Activated naive CD4-positive, alpha-beta T cell treated with anti-CD3 and anti-CD28 coated beads, Interleukin-2, amount 50 U/mL, for 16 hours (primary cell): ENCODE measurements at regions not wholly inside any gene's neighbourhood (a gene's known extent, or its start where the extent isn't known, plus 50 kb on each side); places are given as distances from the start of the nearest gene placed in this dataset.
"Not testable (repeated sequence)": the region's sequence is repeated elsewhere in the genome, so short reads cannot be mapped to it uniquely, and the experiment has no call there.

Source experiments
- DNase-seq: peaks from one replicate; pipeline ENCODE4 v3.0.0-alpha.2; 2020

DNA sequence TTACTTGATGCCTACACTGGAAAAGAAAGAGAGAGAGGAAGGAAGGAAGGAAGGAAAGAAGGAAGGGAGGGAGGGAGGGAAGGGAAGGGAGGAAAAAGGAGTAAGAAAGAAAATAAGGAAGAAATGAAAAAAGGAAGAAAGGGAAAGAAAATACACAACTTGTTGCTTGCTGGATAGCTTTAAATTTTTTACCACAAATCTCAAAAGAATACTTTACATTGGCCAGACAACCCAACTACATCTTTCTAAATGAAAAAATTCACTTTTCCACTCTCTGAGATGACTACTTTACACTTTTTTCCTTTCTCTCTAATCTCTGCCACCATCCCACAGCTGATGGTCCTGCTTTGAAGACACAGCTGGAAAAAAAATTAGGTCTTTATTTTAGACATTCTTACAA is 228.9 kb upstream of the FAM78B start:
- DNase-seq = no peak

DNA sequence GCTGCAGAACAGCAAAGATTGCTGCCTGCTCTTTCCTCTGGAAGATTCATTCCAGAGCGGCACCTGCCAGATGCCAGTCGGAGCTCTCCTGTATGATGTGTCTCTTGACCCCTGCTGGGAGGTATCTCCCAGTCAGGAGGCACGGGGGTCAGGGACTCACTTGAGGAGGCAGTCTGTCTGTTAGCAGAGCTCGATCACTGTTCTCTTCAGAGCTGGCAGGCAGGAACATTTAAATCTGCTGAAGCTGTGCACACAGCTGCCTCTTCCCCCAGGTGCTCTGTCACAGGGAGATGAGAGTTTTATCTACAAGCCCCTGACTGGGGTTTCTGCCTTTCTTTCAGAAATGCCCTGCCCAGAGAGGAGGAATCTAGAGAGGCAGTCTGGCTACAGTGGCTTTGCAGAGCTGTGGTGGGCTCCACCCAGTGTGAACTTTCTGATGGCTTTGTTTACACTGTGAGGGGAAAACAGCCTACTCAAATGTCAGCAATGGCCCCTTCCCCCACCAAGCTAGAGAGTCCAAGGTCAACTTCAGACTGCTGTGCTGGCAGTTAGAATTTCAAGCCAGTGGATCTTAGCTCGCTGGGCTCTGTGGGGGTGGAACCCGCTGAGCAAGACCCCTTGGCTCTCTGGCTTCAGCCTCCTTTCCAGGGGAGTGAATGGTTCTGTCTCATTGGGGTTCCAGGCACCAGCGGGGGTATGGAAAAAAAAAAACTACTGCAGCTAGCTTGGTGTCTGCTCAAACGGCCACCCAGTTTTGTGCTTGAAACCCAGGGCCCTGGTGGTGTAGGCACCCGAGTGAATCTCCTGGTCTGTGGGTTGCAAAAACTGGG is 242.7 kb upstream of the FAM78B start:
- not testable (repeated sequence) for DNase-seq

DNA sequence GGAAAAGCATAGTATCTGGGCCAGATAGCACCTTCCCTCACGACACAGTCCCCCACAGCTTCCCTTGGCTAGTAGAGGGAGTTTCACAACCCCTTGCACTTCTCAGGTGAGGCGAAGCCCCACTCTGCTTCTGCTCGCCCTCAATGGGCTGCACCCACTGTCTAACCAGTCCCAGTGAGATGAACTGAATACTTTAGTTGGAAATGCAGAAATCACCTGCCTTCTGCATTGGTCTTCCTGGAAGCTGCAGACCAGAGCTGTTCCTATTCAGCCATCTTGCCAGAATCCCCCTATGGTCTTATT is 243.2 kb upstream of the FAM78B start:
- DNase-seq = no peak

DNA sequence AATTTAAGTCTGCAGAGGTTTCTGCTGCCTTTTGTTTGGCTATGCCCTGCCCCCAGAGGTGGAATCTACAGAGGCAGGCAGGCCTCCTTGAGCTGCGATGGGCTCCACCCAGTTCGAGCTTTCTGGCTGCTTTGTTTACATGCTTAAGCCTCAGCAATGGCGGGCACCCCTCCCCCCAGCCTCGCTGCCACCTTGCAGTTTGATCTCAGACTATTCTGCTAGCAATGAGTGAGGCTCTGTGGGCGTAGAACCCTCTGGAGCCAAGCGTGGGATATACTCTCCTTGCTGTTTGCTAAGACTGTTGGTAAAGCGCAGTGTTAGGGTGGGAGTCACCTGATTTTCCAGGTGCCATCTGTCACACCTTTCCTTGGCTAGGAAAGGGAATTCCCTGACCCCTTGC is 250.0 kb upstream of the FAM78B start:
- DNase-seq = not testable (repeated sequence)

DNA sequence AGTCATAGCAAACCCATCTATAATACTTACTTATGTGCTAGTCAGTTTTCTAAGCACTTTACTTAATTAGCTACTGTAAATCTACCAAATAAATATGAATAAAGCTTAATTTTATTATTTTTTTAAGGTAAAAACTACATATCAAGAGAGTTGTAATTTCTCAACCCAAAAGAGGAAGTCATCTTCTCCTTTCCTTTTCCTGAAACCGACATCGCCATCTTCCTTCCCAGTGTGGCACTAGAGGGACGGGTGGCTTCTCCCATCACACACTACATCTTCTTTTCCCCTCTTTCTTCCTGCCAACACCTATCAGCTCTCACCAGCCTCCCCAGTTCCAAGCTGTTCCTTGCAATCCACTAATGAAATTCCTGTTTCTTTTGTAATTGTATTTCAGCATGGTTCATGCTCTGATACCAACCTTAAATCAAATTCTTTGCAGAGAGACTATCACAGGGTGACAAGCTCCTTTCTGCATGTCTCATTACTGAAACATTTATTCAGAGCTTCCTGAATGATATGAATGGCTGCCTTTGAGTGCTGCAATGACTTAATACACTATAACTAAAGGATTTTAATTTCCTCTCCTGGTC is 251.6 kb upstream of the FAM78B start:
- DNase-seq = no peak

DNA sequence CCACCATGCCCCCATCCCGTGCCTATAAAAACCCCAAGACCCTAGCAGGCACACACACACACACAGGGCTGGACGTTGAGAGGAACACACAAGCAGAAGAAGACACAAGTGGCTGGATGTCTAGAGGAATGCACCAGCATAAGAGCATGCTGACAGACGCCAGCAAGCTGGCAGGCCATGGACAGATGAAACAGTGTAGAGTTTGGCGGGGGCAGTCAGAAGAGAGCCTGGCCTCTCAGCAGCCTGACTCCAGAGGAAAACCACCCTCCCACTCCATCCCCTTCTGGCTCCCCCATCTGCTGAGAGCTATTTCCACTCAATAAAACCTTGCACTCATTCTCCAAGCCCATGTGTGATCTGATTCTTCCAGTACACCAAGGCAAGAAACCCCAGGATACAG is 255.8 kb upstream of the FAM78B start:
- DNase-seq = not testable (repeated sequence)

DNA sequence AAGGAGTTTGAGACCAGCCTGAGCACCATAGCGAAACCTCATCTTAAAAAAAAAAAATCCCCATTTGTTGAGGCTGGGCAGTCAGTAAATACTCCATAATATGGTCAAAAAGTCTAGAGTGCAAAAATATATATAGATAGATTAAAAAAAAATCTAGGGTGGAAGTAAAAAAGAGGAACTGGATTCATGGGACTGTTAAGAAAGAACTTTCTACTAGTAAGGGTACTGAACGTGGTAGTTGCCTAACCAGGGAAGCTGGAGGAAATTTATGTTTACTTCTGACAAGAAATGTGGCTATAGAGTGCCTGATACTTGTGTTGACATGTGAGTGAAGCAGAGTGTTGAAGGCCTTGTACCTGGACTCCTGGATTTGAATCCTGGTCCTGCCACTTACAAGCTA is 265.9 kb upstream of the FAM78B start:
- DNase-seq = no peak

DNA sequence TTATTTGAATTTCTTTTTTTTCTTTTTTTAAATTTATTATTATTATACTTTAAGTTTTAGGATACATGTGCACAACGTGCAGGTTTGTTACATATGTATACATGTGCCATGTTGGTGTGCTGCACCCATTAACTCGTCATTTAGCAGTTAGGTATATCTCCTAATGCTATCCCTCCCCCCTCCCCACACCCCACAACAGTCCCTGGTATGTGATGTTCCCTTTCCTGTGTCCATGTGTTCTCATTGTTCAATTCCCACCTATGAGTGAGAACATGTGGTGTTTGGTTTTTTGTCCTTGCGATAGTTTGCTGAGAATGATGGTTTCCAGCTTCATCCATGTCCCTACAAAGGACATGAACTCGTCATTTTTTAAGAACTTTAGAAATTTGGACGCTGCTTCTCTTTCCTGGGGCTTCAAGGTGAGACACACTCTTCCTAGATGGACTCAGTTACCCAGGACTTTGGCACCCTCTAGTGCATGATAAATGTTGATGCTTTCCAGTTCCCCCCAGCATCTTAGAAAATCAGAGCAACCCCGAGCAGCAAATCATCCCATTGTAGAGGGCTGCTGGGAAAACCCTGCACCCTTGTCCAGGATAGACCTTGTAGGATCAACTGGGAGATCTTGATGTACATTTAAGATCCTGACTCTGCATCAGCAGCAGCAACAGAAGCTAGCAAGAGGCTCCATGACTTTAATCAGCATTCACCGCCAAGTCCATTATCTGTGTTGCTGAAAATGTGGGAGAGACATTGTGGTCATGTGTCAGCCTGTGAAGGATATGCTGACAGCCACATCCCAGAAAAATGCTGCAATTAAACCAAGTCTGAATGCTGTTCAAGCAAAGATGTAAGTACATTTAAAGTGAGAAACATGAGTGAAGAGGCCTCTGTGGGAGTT is 266.9 kb upstream of the FAM78B start:
- not testable (repeated sequence) for DNase-seq

DNA sequence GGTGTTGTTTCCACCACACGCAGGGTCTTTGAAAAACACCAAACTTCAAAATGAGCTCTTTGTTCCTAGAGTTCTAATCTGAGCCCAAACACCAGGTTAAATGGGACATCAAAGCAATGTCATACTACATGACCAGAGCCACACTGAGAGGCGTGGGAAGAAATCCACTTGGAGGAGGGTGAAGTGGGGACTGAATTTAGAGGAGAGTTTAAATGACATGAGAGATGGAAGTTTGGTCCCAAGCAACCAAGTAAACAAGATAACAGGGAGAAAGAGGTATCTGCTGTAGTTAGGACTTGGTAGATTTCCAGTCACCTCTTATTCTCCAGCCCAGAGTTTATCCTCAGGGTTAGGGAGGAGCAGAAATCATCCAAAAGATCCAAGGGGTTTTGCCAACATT is 290.9 kb upstream of the FAM78B start:
- no peak for DNase-seq

DNA sequence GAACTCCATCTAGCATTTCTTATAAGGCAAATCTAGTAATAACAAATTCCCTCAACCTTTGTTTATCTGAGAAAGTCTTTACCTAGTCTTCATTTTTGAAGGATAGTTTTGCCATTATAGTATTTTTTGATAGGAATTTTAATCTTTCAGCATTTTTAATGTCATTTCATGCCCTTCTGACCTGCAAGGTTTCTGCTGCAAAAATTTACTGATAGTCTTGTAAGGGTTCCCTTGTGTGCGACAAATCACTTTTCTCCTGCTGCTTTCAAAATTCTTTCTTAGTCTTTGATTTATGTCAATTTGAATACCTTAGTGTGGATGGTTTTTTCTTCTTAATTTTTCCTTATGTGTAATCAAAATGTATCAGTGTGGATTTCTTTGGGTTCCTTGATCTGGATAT is 297.5 kb upstream of the FAM78B start:
- no peak for DNase-seq

DNA sequence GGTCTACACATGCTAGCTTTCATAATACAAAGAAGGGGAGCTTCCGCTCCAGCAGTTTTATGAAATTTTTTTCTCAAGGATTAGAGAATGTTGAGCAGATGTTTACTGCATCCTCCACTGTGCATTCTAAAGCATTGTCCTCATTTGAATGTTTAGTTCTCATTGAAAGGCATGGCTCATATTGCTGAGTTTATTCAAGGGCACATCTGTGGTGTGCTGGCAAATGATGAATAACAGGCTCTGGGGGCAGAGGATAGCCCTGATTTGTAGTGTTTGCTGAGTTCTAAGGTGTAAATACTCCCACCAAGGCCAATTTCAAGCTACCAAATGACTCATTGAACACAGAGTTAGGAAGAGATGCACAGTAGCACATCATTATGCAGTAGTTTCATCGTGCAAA is 303.2 kb upstream of the FAM78B start:
- DNase-seq = no peak

DNA sequence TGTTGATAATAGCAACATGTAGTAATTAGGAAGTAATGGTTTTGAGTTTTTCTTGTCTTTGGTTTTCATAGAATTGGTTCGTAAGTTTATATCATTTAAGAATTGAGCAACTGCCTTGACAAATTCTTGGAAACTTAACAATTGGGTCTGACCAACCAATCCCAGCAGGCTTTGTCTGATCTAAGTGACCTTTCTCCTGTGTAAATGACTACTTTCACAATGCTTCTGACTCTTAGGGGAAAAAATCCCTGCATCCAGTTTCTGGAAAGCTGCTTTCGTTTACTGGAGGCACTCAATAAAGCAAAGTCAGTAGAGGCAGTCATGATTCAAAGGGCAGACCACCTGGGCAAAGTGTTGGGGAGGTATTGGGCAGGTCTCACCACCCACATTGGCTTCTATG is 303.6 kb upstream of the FAM78B start:
- DNase-seq = no peak

DNA sequence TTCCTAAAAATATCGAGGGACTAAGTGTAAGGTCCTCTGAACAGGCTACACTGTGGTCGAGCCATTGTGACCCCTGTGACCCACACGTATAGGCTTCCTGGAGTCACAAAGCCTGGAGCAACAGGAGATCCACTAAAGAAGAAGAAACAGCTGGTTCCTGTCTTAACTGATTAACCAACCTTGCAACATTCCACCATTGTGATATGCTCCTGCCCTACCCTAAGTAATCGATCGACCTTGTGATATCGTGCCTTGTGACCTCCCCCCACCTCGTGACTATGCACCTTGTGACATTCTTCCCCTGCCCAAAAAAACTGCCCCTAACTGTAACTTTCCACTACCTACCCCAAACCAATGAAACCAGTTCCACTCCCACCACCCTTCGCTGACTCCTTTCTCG is 304.6 kb upstream of the FAM78B start:
- DNase-seq = no peak

DNA sequence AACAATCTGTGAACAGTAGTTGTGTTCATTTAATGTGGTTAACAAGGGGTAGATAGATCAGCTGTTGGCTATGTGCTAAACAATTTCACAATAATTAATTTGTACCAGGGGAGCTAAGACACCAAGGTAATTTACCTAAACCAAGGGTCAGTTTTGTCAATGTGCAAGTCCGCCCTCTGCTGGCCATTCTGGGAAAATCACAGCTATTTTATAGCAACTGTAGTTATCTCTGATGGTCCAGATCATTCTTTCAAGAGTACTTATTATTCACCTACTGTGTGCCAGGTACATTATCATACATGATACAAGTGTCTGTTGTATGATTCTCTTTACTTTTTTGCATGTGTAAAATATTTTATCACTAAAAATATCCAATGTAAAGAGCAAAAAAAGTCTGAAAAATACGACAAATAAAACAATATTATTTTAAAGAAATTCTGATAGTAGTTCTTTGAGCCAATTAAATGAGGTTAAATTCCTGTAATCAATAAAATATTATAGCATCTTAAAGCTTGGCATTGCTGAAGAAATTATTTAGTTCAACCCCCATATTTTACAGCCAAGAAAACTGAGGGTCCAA is 312.3 kb upstream of the FAM78B start:
- DNase-seq = peak; percentile 47

DNA sequence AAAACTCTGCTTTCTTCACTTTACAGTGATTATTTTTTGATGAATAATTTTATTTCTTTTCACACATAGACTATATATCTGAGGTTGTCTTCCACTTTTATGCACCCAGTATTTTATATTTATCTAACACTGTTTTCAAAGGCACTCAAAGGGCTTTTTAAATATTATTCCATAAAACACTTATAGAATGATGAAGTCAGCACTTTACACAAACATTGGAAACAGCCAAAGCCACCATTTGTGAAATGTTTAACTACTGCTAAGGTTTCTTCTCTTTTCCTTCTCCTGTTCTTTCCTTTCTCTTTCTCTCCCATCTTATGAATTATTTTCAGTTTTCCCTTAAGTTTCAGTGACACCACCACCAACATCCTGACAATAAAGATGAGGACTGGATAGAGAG is 317.7 kb upstream of the FAM78B start:
- DNase-seq = no peak

DNA sequence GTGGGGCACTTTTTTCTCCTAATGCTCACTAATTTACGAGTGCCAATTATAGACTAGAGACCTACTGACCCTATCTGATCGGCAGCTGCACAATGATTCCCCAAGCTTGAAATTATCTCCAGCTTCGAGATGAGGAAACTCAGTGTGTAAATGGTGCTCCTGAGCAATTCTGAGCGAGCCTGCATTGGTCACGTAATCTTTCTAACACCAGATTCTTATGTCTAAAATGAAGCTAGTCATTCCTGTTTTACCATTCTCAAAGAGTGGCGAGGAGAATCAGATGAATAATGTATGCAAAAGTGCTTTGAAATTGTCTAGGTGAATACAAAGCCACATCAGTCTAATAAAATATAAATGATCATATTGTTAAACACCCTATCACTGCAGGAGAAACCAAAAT is 318.1 kb upstream of the FAM78B start:
- no peak for DNase-seq

DNA sequence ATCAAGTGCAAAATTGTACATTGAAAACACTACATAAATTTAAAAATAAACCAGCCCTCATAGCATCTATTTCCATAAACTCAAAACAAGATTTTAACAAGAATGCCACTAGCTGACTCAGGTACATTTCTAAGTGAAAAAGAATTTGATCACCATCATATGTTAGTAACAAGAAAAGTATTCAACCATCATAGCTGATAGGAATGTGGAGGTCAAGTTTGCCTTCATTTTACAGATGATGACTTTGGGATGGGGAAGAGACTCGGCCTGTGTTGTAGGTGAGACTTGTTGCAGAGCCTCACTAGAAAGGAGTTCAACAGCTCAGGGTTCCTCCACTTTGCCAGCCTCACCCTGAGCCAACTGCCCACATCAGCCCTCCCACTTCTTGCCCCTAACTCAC is 318.8 kb upstream of the FAM78B start:
- DNase-seq = no peak

DNA sequence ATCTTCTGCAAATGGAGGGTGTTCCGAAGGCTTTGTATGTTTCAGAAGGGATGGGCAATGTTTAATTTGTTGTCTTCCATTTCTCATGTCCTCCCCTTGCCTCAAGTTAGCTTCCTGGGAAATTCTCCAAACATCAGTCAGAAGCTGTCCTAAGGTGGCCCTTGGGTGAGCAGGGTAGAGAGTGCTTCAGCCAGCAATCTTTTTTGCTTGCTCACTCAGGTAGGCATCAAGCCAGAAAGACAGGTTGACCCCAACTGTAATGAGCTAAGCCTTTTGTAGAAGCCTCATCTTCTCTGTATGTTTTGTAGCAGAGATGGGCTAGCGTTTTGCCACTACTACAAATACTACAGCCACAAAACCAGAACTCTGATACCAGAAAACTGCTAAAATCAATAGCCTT is 321.5 kb upstream of the FAM78B start:
- no peak for DNase-seq

DNA sequence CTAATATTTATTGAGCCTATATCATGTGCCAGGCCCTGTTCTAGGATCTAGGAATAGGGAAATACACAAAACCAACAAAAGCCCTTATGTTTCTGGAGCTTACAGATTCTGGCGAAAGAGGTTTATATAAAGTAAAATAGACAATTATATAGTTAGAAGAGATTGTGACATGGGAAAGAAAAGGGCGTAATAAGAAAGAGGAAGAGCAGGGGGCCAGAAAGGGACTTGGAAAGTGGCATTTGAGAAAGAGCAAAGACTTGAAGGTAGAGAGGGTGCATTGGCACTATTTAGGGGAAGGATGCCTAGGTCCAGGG is 322.5 kb upstream of the FAM78B start:
- no peak for DNase-seq

DNA sequence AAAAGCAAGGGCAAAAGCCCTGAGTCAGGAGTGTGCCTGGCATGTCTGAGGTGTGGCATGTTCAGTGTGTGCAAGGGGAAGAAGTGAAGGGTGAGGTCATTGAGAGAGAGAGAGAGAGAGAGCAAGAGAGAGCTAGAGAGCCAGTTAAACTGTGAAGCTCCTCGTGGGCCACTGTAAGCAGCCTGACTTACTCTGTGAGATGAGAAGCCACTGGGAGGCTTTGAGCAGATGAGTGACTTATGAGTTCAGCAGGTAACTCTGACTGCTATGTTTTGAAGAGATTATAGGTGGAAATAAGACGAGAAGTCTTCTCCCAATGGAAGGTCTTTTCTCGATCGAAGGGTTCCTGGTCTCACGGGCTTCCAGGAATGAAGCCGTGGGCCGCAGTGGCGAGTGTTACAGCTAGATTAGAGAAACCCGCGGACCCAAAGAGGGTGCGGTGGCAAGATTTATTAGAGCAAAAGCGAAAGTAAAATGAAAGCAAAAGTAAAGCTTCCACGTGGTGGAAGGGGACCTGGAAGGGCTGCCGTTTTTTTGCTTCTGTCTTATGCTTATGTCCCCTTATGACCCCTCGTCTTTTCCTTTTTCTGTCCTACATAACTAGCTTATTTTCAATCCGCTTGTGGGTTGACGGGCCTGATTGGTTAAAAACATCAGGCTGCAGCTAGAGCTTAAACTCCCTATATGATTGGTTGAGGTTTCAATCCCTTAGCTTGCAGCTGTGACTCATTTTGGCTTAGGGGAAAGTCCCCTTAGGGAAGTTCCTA is 323.1 kb upstream of the FAM78B start:
- DNase-seq = peak; percentile 46

DNA sequence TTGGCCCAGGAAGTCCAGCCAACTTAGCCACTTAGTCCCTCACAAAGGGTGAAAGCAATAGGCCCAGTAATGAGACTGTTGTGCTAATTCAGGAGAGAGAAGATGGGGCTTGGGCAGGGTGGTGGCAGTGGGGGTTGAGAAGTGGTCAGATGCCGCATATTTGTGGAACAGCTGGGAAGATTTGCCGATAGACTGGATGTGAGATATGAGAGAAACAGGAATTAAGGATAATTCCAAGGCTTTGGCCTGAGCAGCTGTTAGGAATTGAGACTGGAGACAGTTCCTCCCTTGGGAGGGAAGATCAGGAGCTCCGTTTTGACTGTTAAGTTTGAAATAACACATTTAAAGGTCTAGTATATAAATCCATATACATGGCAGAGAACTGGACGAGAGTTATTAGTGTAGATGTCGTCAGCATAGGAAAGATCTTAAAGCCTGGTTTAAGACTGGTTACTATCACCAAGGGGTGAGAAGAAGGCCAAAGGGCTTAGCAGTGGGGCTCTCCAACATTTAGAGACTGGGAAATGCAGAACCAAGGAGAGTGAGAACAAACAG is 323.7 kb upstream of the FAM78B start:
- no peak for DNase-seq

DNA sequence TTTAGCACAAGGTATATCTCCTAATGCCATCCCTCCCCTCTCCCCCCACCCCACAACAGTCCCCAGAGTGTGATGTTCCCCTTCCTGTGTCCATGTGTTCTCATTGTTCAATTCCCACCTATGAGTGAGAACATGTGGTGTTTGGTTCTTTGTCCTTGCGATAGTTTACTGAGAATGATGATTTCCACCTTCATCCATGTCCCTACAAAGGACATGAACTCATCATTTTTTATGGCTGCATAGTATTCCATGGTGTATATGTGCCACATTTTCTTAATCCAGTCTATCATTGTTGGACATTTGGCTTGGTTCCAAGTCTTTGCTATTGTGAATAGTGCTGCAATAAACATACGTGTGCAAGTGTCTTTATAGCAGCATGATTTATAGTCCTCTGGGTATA is 327.0 kb upstream of the FAM78B start:
- DNase-seq = not testable (repeated sequence)

DNA sequence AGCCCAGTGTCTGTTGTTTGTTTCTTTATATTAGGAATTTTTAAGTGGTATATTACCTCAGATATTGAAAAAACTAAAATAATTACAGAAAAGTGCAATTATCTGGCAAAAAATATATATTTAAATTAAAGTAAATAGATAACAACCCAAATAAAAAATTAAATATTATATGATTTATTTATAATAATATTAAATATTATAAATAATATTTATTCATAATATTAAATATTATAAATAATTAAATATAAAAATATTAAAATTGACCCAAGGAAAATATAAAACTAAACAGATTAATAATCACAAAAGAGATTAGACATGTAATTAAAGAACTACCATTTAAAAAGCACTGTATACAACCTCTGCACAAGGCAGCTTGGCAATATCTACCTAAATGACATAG is 331.9 kb upstream of the POGK start:
- no peak for DNase-seq
